HL-60 (cell line): ENCODE measurements at regions not wholly inside any gene's neighbourhood (a gene's known extent, or its start where the extent isn't known, plus 50 kb on each side); places are given as distances from the start of the nearest gene placed in this dataset.

ENCODE experiments used
- DNase-seq, 2 experiments: peaks; one replicate each; pipeline ENCODE4 v3.0.0-alpha.2; 2010 to 2020; ENCODE audit warnings: low read depth in 1 of 2, low spot score in 1 of 2
- H3K27ac ChIP-seq: fragments of 250-450 bp; sonication (Bioruptor Pico); replicated peaks from 2 replicates; pipeline ENCODE4 v1.5.1; 2020; ENCODE audit warnings: mild to moderate bottlenecking, moderate library complexity
- H3K27me3 ChIP-seq: fragments of 250-450 bp; sonication (Bioruptor Pico); 2 replicates; pipeline ENCODE4 v1.5.1; 2021; ENCODE audit warnings: mild to moderate bottlenecking, moderate library complexity; ENCODE audit not compliant: insufficient read depth, poor library complexity, severe bottlenecking
- H3K4me3 ChIP-seq: replicated peaks from 2 replicates; pipeline ENCODE4 v1.5.1; 2011; ENCODE audit warnings: mild to moderate bottlenecking, control low read depth, low read length; ENCODE audit not compliant: insufficient read depth
- GABPA ChIP-seq: IDR thresholded peaks from 2 replicates; pipeline ENCODE4 v1.6.1; 2012; ENCODE audit warnings: low read depth
- POLR2AphosphoS5 ChIP-seq: IDR thresholded peaks from 2 replicates; pipeline ENCODE4 v1.6.1; 2012; ENCODE audit warnings: low read depth
- REST ChIP-seq: IDR thresholded peaks from 2 replicates; pipeline ENCODE4 v1.6.1; 2012; ENCODE audit warnings: low read depth; ENCODE audit not compliant: insufficient replicate concordance
- SPI1 ChIP-seq: IDR thresholded peaks from 2 replicates; pipeline ENCODE4 v1.6.1; 2012; ENCODE audit warnings: low read depth, mild to moderate bottlenecking, borderline replicate concordance
- TF ChIP-seq, protein P1 (sequence below): IDR thresholded peaks from one replicate; pipeline ENCODE4 v1.5.1; 2011; ENCODE audit warnings: low read length, control low read depth, inconsistent platforms; ENCODE audit not compliant: insufficient read depth

- no peaks in the 10 kb centered on the region for H3K27me3 ChIP-seq
- H3K27ac ChIP-seq, result no peak overlapping the region
- no peak for DNase-seq
- no peak overlapping the region for H3K4me3 ChIP-seq
- no peak for TF ChIP-seq REST
- TF ChIP-seq, protein P1, sequence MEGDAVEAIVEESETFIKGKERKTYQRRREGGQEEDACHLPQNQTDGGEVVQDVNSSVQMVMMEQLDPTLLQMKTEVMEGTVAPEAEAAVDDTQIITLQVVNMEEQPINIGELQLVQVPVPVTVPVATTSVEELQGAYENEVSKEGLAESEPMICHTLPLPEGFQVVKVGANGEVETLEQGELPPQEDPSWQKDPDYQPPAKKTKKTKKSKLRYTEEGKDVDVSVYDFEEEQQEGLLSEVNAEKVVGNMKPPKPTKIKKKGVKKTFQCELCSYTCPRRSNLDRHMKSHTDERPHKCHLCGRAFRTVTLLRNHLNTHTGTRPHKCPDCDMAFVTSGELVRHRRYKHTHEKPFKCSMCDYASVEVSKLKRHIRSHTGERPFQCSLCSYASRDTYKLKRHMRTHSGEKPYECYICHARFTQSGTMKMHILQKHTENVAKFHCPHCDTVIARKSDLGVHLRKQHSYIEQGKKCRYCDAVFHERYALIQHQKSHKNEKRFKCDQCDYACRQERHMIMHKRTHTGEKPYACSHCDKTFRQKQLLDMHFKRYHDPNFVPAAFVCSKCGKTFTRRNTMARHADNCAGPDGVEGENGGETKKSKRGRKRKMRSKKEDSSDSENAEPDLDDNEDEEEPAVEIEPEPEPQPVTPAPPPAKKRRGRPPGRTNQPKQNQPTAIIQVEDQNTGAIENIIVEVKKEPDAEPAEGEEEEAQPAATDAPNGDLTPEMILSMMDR, result no peak
- TF ChIP-seq GABPA, result no peak
- TF ChIP-seq SPI1, result no peak
- no peak for TF ChIP-seq POLR2AphosphoS5
Observed at GRCh38 chr2:4091869-4092268, 388.5 kb downstream of the DCDC2C start.

DNA sequence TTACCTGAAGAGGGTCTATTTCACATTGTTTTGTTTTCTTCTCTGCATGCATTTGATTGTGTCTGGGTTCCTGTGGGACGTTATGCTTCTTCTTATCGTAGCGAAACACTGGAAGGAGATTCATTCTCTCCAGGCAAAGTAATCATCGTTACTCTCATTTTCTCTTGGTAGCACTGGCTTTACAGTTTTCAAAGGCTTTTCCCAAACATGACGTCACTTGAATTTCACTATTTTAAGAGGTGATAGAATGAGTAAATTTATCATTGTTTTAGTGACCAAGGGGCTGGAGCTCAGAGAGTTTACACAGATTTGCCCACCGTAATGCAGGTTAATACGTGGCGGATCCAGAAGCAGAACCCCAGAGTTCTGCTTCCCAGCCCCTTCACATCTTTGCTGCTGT, 391.4 kb downstream of the DCDC2C start:
- Histone ChIP-seq H3K27ac (no peak overlapping the region), H3K27me3 (no peaks in the 10 kb centered on the region), H3K4me3 (no peak overlapping the region)
- no peak for DNase-seq
- TF ChIP-seq, protein P1, result no peak
- no peak for TF ChIP-seq POLR2AphosphoS5
- no peak for TF ChIP-seq REST
- no peak for TF ChIP-seq GABPA
- TF ChIP-seq SPI1, result no peak

DNA sequence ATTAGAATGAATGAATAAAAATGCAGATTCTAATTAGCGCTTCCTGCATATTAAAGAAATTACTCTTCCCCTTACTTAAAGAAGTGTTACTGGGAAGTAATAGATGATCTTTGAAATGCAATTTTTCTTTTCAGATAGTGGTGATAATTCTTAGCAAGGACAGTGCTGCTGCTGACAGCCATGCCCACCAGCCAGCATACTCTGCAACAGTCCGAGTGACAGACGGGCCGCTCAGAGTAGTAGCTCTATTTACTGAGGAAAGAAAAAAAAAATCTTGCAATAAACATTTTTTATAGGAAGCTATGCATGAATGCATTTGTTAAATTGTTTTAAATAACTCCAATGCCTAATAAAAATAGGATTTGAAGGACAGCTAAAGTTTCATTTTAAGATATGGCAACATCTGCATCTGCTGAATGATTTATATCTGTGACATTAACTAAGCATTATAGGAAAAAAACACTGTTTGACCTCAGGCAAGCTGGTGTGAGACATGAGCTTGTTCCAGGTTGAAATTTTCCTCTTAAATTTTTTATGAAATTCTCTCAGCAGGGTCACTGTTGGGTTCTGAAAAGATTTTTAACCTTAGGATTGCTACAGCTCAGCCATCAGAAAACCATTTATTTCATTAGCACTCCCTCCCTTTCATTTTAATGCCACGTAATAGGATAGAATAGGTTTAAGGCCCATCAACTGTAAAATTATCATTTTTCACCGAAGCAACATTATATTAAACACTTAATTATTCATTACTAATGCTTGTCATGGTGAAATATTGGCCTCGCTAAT, 393.8 kb downstream of the DCDC2C start:
- Histone ChIP-seq H3K4me3 (no peak overlapping the region), H3K27ac (no peak overlapping the region), H3K27me3 (no peaks in the 10 kb centered on the region)
- DNase-seq, result no peak
- TF ChIP-seq SPI1 (no peak), REST (no peak), GABPA (no peak), POLR2AphosphoS5 (no peak)
- TF ChIP-seq, protein P1, result no peak
